ENCODE measurements at regions not wholly inside any gene's neighbourhood (a gene's known extent, or its start where the extent isn't known, plus 50 kb on each side); places are given as distances from the start of the nearest gene placed in this dataset.
A peak's percentile ranks its signal among the peaks of the same experiment; 100 is the strongest.

GRCh38 chr15:98304371-98304770, 343.9 kb downstream of the ARRDC4 start:
- TF ChIP-seq EZH2 (IDR thresholded peaks at IDR 0.05; ENCODE audit: borderline replicate concordance, low read length) (no peak), CTCF (IDR thresholded peaks at IDR 0.05; ENCODE audit: low read length) (no peak)
- no peaks in the 10 kb centered on the region for H3K4me1 ChIP-seq (ENCODE audit: insufficient read depth, low read length, severe bottlenecking)
- no peaks in the 10 kb centered on the region for H4K20me1 ChIP-seq (ENCODE audit: insufficient read depth, low read length)
- no peak overlapping the region for H3K27ac ChIP-seq (ENCODE audit: low read depth, low read length, poor library complexity, severe bottlenecking)
- no peak overlapping the region for H3K4me3 ChIP-seq (ENCODE audit: low read depth, low read length, poor library complexity, severe bottlenecking)
- H3F3A ChIP-seq (ENCODE audit: insufficient read depth, low read length) = no peaks in the 10 kb centered on the region
- H3K79me2 ChIP-seq (ENCODE audit: insufficient read depth, low read length) = no peaks in the 10 kb centered on the region
- H3K9ac ChIP-seq (ENCODE audit: low read length) = no peak overlapping the region
- H2AFZ ChIP-seq (ENCODE audit: low read length) = no peak overlapping the region
- H3K4me2 ChIP-seq (ENCODE audit: low read length) = no peak overlapping the region
- H3K9me3 ChIP-seq (ENCODE audit: low read length) = no peaks in the 10 kb centered on the region
- H3K27me3 ChIP-seq (ENCODE audit: insufficient read depth, low read length) = no peaks in the 10 kb centered on the region
- no peaks in the 10 kb centered on the region for H3K9me2 ChIP-seq (ENCODE audit: low read depth, low read length)
- H3K36me3 ChIP-seq (ENCODE audit: insufficient read depth, low read length) = no peaks in the 10 kb centered on the region

GRCh38 chr15:98308117-98308516, 340.2 kb upstream of the IGF1R start:
- Histone ChIP-seq H3K9me2 (ENCODE audit: low read depth, low read length) (no peaks in the 10 kb centered on the region), H3K27me3 (ENCODE audit: insufficient read depth, low read length) (no peaks in the 10 kb centered on the region), H3K9ac (ENCODE audit: low read length) (no peak overlapping the region), H3K4me3 (ENCODE audit: low read depth, low read length, poor library complexity, severe bottlenecking) (no peak overlapping the region), H3K4me1 (ENCODE audit: insufficient read depth, low read length, severe bottlenecking) (no peaks in the 10 kb centered on the region), H3K36me3 (ENCODE audit: insufficient read depth, low read length) (no peaks in the 10 kb centered on the region), H3K27ac (ENCODE audit: low read depth, low read length, poor library complexity, severe bottlenecking) (no peak overlapping the region), H3K9me3 (ENCODE audit: low read length) (no peaks in the 10 kb centered on the region), H3K4me2 (ENCODE audit: low read length) (no peak overlapping the region), H3K79me2 (ENCODE audit: insufficient read depth, low read length) (no peaks in the 10 kb centered on the region), H3F3A (ENCODE audit: insufficient read depth, low read length) (no peaks in the 10 kb centered on the region), H2AFZ (ENCODE audit: low read length) (no peak overlapping the region), H4K20me1 (ENCODE audit: insufficient read depth, low read length) (no peaks in the 10 kb centered on the region)
- TF ChIP-seq CTCF (IDR thresholded peaks at IDR 0.05; ENCODE audit: low read length) (no peak; the same call in 1 of the 2 replicates), EZH2 (IDR thresholded peaks at IDR 0.05; ENCODE audit: borderline replicate concordance, low read length) (no peak)

GRCh38 chr15:98311566-98312188, 336.7 kb upstream of the IGF1R start:
- no peaks in the 10 kb centered on the region for H3K79me2 ChIP-seq (ENCODE audit: insufficient read depth, low read length)
- no peaks in the 10 kb centered on the region for H3K36me3 ChIP-seq (ENCODE audit: insufficient read depth, low read length)
- no peaks in the 10 kb centered on the region for H3F3A ChIP-seq (ENCODE audit: insufficient read depth, low read length)
- no peak overlapping the region for H3K9ac ChIP-seq (ENCODE audit: low read length)
- H3K4me1 ChIP-seq (ENCODE audit: insufficient read depth, low read length, severe bottlenecking) = no peaks in the 10 kb centered on the region
- TF ChIP-seq CTCF (IDR thresholded peaks at IDR 0.05; ENCODE audit: low read length) = peak; percentile 80
- TF ChIP-seq EZH2 (IDR thresholded peaks at IDR 0.05; ENCODE audit: borderline replicate concordance, low read length) = no peak
- no peaks in the 10 kb centered on the region for H3K27me3 ChIP-seq (ENCODE audit: insufficient read depth, low read length)
- H3K4me2 ChIP-seq (ENCODE audit: low read length) = no peak overlapping the region
- no peak overlapping the region for H3K27ac ChIP-seq (ENCODE audit: low read depth, low read length, poor library complexity, severe bottlenecking)
- H3K9me2 ChIP-seq (ENCODE audit: low read depth, low read length) = no peaks in the 10 kb centered on the region
- no peak overlapping the region for H2AFZ ChIP-seq (ENCODE audit: low read length)
- no peak overlapping the region for H3K4me3 ChIP-seq (ENCODE audit: low read depth, low read length, poor library complexity, severe bottlenecking)
- H4K20me1 ChIP-seq (ENCODE audit: insufficient read depth, low read length) = no peaks in the 10 kb centered on the region
- H3K9me3 ChIP-seq (ENCODE audit: low read length) = no peaks in the 10 kb centered on the region
